D341Med (cell line): ENCODE measurements at regions not wholly inside any gene's neighbourhood (a gene's known extent, or its start where the extent isn't known, plus 50 kb on each side); places are given as distances from the start of the nearest gene placed in this dataset.
"Not testable (repeated sequence)": the region's sequence is repeated elsewhere in the genome, so short reads cannot be mapped to it uniquely, and the experiment has no call there.

ENCODE experiments used
- DNase-seq: peaks from one replicate; pipeline ENCODE4 v3.0.0; 2012; ENCODE audit warnings: low spot score

DNA sequence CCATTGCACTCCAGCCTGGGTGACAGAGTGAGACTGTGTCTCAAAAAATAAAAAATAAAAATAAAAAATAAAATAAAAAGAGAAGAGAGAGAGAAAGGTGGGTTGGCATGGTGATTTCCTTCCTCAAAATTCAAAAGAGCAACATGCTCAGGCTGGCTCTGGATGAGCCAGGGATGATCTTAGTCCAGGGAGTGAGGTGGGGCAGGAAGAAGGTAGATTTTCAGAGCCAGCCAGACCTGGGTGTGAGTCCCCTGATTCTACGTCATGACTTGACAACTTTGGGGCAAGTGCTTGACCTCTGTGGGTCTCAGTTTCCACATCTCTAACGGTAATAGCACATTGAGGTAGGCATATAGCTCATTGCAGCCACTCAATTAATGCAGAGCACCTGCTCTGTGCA lies 109.4 kb upstream of the CTBP2 start:
- no peak for DNase-seq

DNA sequence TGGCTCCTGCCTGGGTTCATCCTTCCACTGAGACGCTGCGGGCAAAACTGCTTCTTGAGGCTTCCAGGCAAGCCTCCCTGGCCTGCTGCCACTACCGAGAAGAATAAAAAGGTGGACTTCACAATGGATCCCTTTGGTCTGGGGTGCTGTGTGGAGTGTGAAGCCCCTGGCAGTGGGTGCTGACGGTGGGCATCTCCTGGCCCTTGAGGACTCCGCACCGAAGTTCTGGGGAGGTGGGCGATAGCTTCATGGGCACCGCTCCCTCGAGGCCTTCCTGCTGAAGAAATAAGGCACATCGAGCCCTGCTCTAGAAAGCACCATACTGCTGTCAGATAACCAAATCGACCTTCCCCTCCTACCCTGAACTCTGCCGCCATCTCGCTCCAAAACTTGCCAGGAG lies 106.6 kb upstream of the CTBP2 start:
- no peak for DNase-seq

- no peak for DNase-seq
Measured at GRCh38 chr10:125266541-125266940, 106.2 kb upstream of the CTBP2 start.

DNA sequence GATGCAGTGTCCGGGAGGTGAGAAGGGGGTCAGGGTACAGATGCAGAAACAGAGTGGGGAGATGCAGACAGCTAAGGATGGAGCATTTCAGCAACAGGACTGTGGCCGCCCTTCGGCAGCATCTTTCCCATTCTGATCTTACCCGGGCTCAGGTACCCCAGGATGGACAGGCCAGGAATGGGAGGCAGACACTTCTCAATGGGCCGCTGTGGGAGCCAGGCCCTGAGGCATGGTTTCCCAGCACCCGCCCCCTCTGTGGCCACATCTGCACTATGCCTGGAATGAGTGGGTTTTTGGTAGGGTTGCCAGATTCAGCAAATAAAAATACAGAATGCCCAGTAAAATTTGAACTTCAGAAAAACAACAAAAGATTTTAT lies 105.2 kb upstream of the CTBP2 start:
- no peak for DNase-seq

DNA sequence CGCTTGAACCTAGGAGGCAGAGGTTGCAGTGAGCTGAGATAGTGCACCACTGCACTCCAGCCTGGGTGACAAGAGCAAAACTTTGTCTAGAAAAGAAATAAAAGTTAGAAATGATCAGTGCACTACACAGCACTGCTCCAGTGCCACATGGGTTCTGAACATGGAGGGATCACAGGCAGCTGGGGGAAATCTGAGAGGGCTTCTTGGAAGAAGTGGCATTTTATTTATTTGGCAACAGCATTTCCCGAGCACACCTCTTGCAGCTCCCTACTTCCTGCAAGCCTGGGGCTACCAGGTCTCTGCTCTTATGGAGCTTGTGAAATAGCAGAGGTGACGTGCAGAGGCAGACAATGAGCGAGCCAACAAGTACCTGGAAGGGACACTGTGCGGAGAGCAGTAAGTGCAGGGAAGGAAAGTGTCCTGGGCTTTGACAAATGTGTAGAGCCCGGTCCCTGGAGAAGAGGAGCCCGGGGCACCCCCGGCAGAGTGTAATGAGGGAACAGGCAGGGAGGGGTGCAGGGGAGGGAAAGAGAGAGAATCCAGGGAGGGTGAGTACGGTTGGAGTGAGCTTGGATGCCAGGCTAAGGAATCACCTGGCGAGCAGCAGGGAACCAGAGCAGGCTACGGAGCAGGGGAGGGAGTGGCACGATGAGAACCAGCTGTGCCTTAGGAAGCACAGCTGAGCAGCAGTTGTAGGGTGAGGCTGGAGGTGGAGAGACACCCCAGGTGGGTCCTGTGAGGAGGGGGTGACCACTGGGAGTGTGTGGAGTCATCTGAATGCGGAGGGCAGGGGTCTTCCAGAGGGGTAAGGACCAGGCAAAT lies 104.6 kb upstream of the CTBP2 start:
- no peak for DNase-seq

- no peak for DNase-seq
Measured at GRCh38 chr10:125264091-125264490, 103.7 kb upstream of the CTBP2 start.

GRCh38 chr10:125263551-125263950 lies 103.2 kb upstream of the CTBP2 start:
- DNase-seq, result no peak

DNA sequence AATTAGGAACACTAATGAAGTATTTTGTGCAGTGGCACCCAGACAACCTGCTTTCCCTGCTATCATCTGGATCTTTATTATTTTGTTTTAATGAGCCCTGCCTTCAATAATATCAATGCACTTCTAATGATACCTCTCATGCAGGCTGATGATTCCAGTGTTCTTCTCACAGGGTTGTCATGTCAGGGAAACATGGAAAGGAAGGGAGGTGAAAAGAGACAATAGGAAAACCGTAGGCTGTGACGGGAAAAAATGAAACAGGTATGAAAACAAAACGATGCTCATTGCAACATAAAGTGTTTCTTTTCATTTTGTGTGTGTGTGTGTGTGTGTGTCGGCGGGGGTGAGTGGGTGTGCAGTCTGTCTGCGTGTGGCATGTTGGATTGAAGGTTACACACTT lies 102.6 kb upstream of the CTBP2 start:
- no peak for DNase-seq

- no peak for DNase-seq
Measured at GRCh38 chr10:125262409-125262808, 102.0 kb upstream of the CTBP2 start.

- no peak for DNase-seq
Measured at GRCh38 chr10:125261491-125262186, 101.3 kb upstream of the CTBP2 start.

DNA sequence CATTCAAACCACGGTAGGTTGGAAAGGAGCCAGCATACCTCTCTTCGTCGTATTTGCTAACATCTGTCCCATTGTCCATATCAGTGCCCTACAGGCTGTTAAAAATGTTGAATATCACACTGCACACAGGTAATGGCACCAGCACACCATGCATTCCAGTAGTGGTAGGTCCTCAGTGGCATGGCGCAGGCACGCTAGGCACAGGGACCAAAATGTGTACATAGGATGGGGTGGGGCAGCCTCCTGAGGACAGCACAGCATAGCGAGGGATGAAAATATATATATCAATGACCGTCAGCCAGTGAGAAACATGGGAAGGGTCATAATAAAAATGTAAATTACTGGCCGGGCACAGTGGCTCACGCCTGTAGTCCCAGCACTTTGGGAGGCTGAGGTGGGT lies 99.9 kb upstream of the CTBP2 start:
- DNase-seq, result no peak

DNA sequence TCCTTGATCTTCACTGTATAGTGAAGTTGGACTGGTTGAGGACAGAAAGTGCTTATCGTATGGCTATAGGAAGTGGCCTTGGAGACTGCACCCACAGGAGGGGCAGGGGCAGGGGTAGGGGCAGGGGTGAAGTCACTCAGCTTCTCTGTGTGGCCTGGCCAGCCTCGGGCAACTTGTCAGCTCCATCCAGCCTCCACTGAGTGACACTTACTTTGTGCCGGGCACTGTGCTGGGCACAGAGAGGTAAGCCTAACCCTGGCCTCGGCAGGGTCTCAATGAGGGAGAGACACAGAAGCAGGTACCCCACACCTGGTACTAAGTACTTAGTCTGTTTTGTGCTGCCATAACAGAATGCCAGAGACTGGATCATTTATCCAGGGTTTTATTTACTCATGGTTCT lies 99.3 kb upstream of the CTBP2 start:
- no peak for DNase-seq

- no peak for DNase-seq
Measured at GRCh38 chr10:125258676-125259075, 98.3 kb upstream of the CTBP2 start.

DNA sequence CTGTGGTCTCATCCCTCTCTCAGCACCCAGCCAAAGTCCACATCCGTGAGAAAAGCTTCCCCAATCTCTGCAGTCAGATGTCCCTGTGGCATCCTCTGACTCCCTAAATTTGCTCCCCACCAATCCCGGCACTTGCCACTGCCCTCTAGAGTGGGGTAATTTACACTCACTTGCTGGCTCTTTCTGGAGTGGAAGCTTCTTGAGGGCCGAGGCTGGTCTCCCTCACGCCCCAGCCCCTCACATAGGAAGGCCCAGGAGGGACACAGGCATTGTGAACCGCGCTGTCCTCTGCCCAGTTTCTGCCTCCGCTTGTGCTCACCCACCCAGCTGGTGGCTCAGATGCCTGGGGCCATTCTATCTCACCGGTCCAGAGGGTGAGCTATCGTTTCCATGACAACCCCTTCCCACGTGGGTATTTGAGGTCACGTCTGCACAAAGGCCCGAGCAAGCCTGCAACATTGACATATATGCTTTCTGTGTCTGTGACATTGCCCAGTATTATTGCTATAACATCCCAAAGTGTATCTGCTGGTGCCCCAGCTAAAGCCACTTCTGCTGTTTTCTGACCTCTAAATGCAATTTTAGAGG lies 97.3 kb upstream of the CTBP2 start:
- no peak for DNase-seq

DNA sequence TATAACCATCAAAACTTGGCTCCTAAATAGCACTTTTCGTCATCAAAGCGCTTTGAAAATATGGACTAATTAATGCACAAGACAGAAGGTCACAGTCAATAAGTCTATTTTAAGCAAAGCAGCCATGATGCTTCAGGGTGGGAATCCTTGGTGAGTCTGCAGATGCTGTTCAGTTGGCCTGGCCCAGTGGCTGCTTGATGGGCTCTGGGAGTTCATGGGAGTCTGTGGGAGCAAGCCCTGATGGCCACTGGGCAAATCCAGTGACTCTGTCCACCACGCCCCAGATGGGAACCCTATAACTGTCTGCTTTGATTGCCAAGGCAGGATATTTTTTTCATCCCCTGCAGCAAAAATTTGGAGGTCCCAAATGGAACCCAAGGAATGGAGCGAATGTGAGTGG lies 95.7 kb upstream of the CTBP2 start:
- DNase-seq, result no peak

DNA sequence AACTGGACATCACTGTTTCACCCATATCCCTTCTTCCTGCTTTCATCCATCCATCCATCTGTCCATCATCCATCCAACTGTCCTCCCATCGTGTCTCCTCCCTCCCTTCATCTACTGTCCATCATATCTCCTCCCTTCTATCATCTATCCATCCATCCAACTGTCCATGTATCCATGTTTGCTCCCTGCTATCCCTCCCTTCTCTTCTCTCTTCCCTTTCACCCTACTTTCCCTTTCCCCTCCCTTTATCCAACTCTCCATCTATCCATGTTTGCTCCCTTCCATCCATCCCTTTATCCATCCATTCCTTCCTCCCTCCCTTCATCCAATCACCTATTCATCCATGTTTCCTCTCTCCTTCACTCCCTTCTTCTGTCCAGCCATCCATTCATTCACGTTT lies 92.6 kb upstream of the CTBP2 start:
- DNase-seq, result no peak

GRCh38 chr10:125250834-125251233 lies 90.5 kb upstream of the CTBP2 start:
- not testable (repeated sequence) for DNase-seq

DNA sequence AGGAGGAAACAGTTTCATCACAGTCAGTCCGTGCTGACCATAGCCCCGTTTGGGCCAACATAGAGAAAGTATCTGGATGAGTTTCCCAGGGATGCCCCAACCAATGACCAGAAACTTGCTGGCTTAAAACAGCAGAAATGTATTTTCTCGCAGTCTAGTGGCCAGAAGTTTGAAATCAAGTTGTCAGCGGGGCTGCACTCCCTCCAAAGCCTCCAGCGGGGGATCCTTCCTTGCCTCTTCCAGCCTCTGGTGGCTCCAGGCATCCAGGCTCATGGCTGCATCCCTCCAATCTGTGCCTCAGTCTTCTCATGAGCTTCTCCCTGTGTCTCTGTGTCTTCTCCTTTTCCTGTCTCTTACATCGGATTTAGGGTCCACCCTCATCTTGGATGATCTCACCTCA lies 89.6 kb upstream of the CTBP2 start:
- no peak for DNase-seq

- no peak for DNase-seq
Measured at GRCh38 chr10:125248489-125248888, 88.1 kb upstream of the CTBP2 start.

GRCh38 chr10:125247576-125247975 lies 87.2 kb upstream of the CTBP2 start:
- DNase-seq, result no peak

DNA sequence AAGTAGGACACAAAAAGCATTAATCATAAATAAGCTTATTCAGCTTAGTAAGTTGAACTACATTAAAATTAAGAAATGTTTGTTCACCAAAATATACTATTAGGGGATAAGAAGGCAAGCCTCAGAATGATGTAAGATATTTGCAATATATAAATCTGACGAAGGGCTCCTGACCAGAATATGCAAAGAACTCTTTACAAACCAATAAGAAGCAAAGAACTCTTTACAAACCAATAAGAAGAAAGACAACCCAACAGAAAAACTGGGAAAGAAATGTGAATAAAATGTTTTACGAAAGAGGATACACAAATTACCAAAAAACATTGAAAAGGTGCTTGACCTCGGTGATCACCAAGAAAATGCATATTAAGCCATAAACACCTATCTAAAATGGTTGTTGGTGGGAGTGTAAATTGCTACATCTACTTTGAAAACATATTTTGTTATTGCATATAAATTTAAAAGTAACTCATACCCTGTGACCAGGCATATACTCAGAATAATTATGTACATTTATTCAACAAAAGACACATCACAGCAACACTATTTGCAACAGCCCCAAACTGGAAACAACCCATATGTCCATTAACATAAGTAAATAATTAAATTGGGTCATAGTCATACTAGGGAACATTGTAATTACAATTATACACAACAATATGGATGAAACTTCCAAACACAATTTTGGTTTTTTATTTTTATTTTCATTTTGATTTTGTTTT lies 83.3 kb upstream of the CTBP2 start:
- DNase-seq, result no peak

DNA sequence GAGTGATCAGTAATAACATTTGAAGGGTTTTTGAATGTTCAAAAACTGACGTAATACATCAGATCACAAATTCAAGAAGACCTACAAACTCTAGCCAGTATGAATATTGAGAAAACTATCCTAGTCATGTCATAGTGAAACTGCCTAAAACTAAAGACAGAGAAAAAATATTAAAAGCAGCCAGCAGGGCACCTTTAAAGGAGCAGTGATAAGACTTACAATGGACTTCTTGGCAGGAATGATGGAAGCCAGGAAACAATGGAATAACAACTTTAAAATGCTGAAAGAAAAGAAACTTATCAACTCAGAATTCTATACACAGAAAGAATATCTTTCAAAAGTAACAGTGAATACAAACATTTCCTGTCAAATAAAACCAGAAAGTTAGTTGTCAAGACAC lies 78.3 kb upstream of the CTBP2 start:
- DNase-seq, result no peak

- no peak for DNase-seq
Measured at GRCh38 chr10:125236091-125236490, 75.7 kb upstream of the CTBP2 start.
